Progenitor cell of endocrine pancreas (in vitro differentiated cells): ENCODE measurements at regions not wholly inside any gene's neighbourhood (a gene's known extent, or its start where the extent isn't known, plus 50 kb on each side); places are given as distances from the start of the nearest gene placed in this dataset.
"Not testable (repeated sequence)": the region's sequence is repeated elsewhere in the genome, so short reads cannot be mapped to it uniquely, and the experiment has no call there.

Source experiments
- DNase-seq: peaks from one replicate; pipeline ENCODE4 v3.0.0; 2021; ENCODE audit warnings: low spot score; ENCODE audit not compliant: unreplicated experiment
- H3K27ac Mint-ChIP-seq: 2 replicates; pipeline ENCODE4 v1.8.0; 2021; ENCODE audit warnings: mild to moderate bottlenecking, moderate library complexity, mixed read lengths
- H3K27me3 Mint-ChIP-seq: 2 replicates; pipeline ENCODE4 v1.8.0; 2021; ENCODE audit warnings: mixed read lengths
- H3K36me3 Mint-ChIP-seq: 2 replicates; pipeline ENCODE4 v1.8.0; 2022; ENCODE audit warnings: mixed read lengths; ENCODE audit not compliant: insufficient read depth
- H3K4me1 Mint-ChIP-seq: 2 replicates; pipeline ENCODE4 v1.8.0; 2021; ENCODE audit warnings: low read depth, mixed read lengths
- H3K4me3 Mint-ChIP-seq: 2 replicates; pipeline ENCODE4 v1.8.0; 2021; ENCODE audit warnings: low read depth, mild to moderate bottlenecking, moderate library complexity, mixed read lengths
- H3K9me3 Mint-ChIP-seq: 2 replicates; pipeline ENCODE4 v1.8.0; 2021; ENCODE audit warnings: low read depth, mixed read lengths
- TF ChIP-seq, protein P1 (sequence below): fragments of 200-600 bp; sonication (generic); IDR thresholded peaks from one replicate; pipeline ENCODE4 v1.5.0; 2021; ENCODE audit warnings: antibody characterized with exemption, mild to moderate bottlenecking; ENCODE audit not compliant: unreplicated experiment

DNA sequence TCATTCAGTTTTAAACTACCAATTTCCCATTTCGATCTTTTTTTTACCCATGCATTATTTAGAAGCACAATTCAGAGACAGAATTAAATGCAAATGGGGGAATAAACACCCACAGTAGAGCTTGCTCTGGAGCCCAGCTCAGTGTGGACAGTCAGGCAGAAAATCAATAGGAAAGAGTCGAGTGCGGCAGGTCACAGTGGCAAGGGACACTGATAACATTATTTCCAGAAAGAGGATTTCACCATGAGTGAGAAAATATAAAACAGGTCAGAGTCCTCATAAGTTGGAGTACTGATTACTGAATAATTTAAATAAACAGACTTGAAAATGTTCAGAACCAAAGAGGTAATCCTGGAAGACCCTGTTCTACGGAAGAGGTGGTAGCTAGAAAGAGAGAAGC, 532.5 kb downstream of the CCSER2 start:
- H3K36me3 Mint-ChIP-seq = peaks cover under 1% of the 10 kb centered on the region
- no peak overlapping the region for H3K27ac Mint-ChIP-seq
- H3K27me3 Mint-ChIP-seq = no peaks in the 10 kb centered on the region
- TF ChIP-seq, protein P1, sequence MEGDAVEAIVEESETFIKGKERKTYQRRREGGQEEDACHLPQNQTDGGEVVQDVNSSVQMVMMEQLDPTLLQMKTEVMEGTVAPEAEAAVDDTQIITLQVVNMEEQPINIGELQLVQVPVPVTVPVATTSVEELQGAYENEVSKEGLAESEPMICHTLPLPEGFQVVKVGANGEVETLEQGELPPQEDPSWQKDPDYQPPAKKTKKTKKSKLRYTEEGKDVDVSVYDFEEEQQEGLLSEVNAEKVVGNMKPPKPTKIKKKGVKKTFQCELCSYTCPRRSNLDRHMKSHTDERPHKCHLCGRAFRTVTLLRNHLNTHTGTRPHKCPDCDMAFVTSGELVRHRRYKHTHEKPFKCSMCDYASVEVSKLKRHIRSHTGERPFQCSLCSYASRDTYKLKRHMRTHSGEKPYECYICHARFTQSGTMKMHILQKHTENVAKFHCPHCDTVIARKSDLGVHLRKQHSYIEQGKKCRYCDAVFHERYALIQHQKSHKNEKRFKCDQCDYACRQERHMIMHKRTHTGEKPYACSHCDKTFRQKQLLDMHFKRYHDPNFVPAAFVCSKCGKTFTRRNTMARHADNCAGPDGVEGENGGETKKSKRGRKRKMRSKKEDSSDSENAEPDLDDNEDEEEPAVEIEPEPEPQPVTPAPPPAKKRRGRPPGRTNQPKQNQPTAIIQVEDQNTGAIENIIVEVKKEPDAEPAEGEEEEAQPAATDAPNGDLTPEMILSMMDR = no peak
- no peak overlapping the region for H3K4me3 Mint-ChIP-seq
- no peak for DNase-seq
- H3K4me1 Mint-ChIP-seq = peaks cover 4% of the 10 kb centered on the region
- peaks cover 11% of the 10 kb centered on the region for H3K9me3 Mint-ChIP-seq

DNA sequence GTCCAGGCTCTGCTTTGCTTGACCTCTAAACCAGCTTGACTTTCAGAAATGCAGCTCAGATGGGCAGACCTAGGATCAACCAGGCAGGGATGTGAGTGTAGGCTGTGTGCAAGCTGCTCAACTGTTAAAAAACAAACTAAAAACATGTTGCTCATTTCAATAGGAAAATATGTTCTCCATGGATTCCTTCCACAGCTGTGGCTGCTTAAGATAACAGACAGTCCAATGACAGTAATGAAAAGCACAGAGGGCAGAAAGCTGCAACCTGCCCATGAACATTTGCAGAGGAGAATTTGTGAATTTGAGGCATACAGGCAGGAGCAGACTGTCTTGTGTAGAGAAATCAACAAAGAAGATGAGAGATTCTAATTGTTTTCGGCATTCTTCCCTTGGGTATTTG, 534.2 kb downstream of the CCSER2 start:
- Mint-ChIP-seq H3K9me3 (peaks cover 13% of the 10 kb centered on the region), H3K4me3 (no peak overlapping the region)

DNA sequence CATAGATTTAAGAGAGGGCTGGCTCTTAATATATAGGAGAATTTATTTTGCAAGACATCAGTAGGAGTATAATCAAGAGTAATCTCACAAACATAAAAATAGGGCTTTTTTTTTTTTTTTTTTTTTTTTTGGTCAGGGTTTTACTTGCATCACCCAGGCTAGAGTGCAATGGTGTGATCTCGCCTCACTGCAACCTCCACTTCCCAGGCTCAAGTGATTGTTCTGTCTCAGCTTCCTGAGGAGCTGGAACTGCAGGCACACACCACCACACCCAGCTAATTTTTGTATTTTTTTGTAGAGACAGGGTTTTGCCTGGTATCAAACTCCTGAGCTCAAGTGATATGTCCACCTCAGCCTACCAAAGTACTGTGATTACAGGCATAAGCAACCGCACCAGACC, 535.3 kb downstream of the CCSER2 start:
- Mint-ChIP-seq H3K9me3 (peaks cover 11% of the 10 kb centered on the region), H3K36me3 (no peaks in the 10 kb centered on the region), H3K27me3 (no peaks in the 10 kb centered on the region), H3K27ac (no peak overlapping the region), H3K4me3 (no peak overlapping the region), H3K4me1 (peaks cover 4% of the 10 kb centered on the region)
- DNase-seq = no peak
- TF ChIP-seq, protein P1 = no peak

More for the DNA sequence above, 534.2 kb downstream of the CCSER2 start:
- no peak overlapping the region for H3K27ac Mint-ChIP-seq
- no peaks in the 10 kb centered on the region for H3K27me3 Mint-ChIP-seq
- TF ChIP-seq, protein P1 = no peak
- H3K36me3 Mint-ChIP-seq = no peaks in the 10 kb centered on the region
- DNase-seq = no peak
- peaks cover 4% of the 10 kb centered on the region for H3K4me1 Mint-ChIP-seq

DNA sequence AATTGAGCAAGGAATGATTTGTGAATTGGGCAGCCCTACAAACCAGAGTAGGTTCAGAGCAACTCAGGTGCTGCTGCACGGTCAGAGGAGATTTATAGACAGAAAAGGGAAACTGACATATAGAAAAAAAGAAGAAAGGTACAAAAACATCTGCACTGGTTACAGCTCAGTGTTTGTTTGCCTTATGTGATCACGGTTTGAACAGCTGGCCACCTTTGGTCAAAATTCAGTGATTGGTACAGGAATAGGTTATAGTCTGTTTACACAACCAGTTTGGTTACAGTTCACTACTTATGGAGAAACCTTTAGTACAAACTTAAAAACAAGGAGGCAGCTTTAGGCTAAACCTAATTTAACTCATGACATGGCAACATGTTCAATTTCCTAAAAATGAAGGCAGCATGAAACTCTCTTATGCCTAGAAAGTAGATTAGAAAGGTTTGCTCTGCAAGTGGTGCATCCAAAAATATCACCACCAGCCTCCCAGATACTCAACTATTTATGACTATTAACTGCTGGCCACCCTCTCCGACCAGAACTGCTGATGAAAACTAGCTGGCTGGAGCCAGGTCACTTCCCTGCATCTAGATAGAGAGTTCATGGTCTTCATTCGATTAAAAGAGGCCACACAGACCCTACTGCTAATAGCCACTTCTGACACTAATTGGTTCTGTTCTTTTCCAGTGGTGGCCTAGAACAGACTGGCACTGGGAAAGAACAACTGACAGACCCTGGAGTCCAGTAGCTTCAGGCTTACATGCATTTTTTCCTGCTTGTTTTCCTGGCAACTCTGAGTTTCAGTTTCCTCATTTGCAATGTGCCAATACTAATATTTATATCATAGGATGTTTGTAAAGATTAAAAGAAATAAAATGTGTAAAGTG, 548.0 kb downstream of the CCSER2 start:
- Mint-ChIP-seq H3K36me3 (no peaks in the 10 kb centered on the region), H3K4me3 (no peak overlapping the region), H3K27me3 (no peaks in the 10 kb centered on the region), H3K27ac (peak overlapping the region; percentile 2), H3K4me1 (peaks cover 13% of the 10 kb centered on the region), H3K9me3 (peaks cover 3% of the 10 kb centered on the region)
- no peak for DNase-seq
- TF ChIP-seq, protein P1 = no peak

DNA sequence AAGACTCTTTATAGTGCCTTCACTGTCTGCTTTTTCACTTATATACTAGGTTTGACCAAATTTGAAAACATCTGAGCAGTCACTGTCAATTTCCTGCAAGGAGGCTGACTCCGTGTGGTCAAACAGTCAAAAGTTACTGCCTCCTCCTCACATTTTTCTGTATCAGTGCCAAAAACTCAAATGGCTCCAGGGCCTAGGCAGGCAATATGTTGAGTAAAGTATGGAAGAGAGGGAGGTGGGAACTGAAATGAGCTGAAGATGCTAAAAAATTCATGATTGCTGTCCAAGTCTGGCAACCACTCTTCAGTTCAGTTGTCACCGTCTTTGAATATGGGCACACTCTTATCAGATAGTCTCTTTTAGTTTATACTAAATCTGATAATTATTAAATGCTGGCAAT, 551.6 kb downstream of the CCSER2 start:
- no peak overlapping the region for H3K4me3 Mint-ChIP-seq
- no peak for DNase-seq
- no peaks in the 10 kb centered on the region for H3K9me3 Mint-ChIP-seq
- peaks cover 13% of the 10 kb centered on the region for H3K4me1 Mint-ChIP-seq
- no peaks in the 10 kb centered on the region for H3K36me3 Mint-ChIP-seq
- TF ChIP-seq, protein P1 = no peak
- no peaks in the 10 kb centered on the region for H3K27me3 Mint-ChIP-seq
- H3K27ac Mint-ChIP-seq = no peak overlapping the region

DNA sequence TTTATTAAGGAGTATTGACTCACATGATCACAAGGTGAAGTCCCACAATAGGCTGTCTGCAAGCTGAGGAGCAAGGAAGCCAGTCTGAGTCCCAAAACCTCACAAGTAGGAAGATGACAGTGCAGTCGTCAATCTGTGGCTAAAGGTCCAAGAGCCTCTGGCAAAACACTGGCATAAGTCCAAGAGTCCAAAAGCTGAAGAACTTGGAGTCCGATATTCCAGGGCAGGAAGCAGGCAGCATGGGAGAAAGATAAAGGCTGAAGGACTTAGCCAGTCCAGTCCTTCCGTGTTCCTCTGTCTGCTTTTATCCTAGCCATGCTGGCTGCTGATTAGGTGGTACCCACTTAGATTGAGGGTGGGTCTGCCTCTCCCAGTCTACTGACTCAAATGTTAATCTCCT, 553.3 kb downstream of the CCSER2 start:
- not testable (repeated sequence) for H3K9me3 Mint-ChIP-seq

More for the DNA sequence above, 553.3 kb downstream of the CCSER2 start:
- not testable (repeated sequence) for DNase-seq, H3K4me1 Mint-ChIP-seq, H3K27ac Mint-ChIP-seq, H3K36me3 Mint-ChIP-seq, H3K27me3 Mint-ChIP-seq, H3K4me3 Mint-ChIP-seq
